Neural cell (in vitro differentiated cells): ENCODE measurements at regions not wholly inside any gene's neighbourhood (a gene's known extent, or its start where the extent isn't known, plus 50 kb on each side); places are given as distances from the start of the nearest gene placed in this dataset.

Source experiments
- H2AFZ ChIP-seq: fragments of 200-600, 300-800 bp; sonication (generic), shearing (Covaris generic); 2 replicates; pipeline ENCODE4 v1.6.0; 2014; ENCODE audit warnings: low read depth, mild to moderate bottlenecking, antibody characterized with exemption, low read length, moderate library complexity
- H3F3A ChIP-seq: fragments of 200-600 bp; shearing (Covaris generic); 2 replicates; pipeline ENCODE4 v1.6.1; 2016; ENCODE audit warnings: mild to moderate bottlenecking, moderate library complexity, mixed read lengths, antibody characterized with exemption, low read length; ENCODE audit not compliant: insufficient read depth, poor library complexity, severe bottlenecking
- H3K27ac ChIP-seq: fragments of 200-600, 300-800 bp; sonication (generic), shearing (Covaris generic); 2 replicates; pipeline ENCODE4 v1.5.1; 2014; ENCODE audit warnings: mild to moderate bottlenecking, low read length, moderate library complexity
- H3K27me3 ChIP-seq: fragments of 300-800, 200-600 bp; sonication (generic), shearing (Covaris generic); 2 replicates; pipeline ENCODE4 v1.6.0; 2014; ENCODE audit warnings: mild to moderate bottlenecking, low read depth, low read length, moderate library complexity; ENCODE audit not compliant: insufficient read depth
- H3K36me3 ChIP-seq: fragments of 300-800, 200-600 bp; sonication (generic), shearing (Covaris generic); 2 replicates; pipeline ENCODE4 v1.5.1; 2014; ENCODE audit warnings: mild to moderate bottlenecking, antibody characterized with exemption, low read length, moderate library complexity; ENCODE audit not compliant: insufficient read depth
- H3K4me2 ChIP-seq: fragments of 300-800, 200-600 bp; sonication (generic), shearing (Covaris generic); 2 replicates; pipeline ENCODE4 v1.6.0; 2014; ENCODE audit warnings: mild to moderate bottlenecking, low read length
- H3K4me3 ChIP-seq: fragments of 300-800, 200-600 bp; sonication (generic), shearing (Covaris generic); 2 replicates; pipeline ENCODE4 v1.5.1; 2014; ENCODE audit warnings: mild to moderate bottlenecking, low read length, moderate library complexity
- H3K79me2 ChIP-seq: fragments of 200-600 bp; shearing (Covaris generic); replicated peaks from 2 replicates; pipeline ENCODE4 v1.6.0; 2014; ENCODE audit warnings: mild to moderate bottlenecking, low read length, moderate library complexity; ENCODE audit not compliant: insufficient read depth
- H3K9ac ChIP-seq: fragments of 300-800, 200-600 bp; sonication (generic), shearing (Covaris generic); 2 replicates; pipeline ENCODE4 v1.6.1; 2016; ENCODE audit warnings: mild to moderate bottlenecking, low read length, mixed read lengths
- H3K9me2 ChIP-seq: fragments of 200-600 bp; shearing (Covaris generic); 2 replicates; pipeline ENCODE4 v1.6.1; 2016; ENCODE audit warnings: mild to moderate bottlenecking, low read length, mixed read lengths; ENCODE audit not compliant: insufficient read depth
- H3K9me3 ChIP-seq: fragments of 200-600, 300-800 bp; sonication (generic), shearing (Covaris generic); 2 replicates; pipeline ENCODE4 v1.6.1; 2016; ENCODE audit warnings: mild to moderate bottlenecking, mixed run types, low read length, moderate library complexity, mixed read lengths
- H4K20me1 ChIP-seq: fragments of 200-600 bp; shearing (Covaris generic); 2 replicates; pipeline ENCODE4 v1.6.1; 2016; ENCODE audit warnings: mild to moderate bottlenecking, mixed run types; ENCODE audit not compliant: insufficient read depth
- EP300 ChIP-seq: fragments of 450-650 bp; conservative IDR thresholded peaks from 2 replicates; pipeline ENCODE4 v1.6.1; 2014; ENCODE audit warnings: antibody characterized with exemption, mild to moderate bottlenecking, moderate library complexity; ENCODE audit not compliant: poor library complexity, severe bottlenecking
- EZH2 ChIP-seq: fragments of 200-600, 300-800 bp; shearing (Covaris generic), sonication (generic); IDR thresholded peaks from 2 replicates; pipeline ENCODE4 v1.6.1; 2014; ENCODE audit warnings: antibody characterized with exemption, low read length, borderline replicate concordance, mild to moderate bottlenecking; ENCODE audit not compliant: insufficient read depth, poor library complexity, severe bottlenecking
- MXI1 ChIP-seq: fragments of 450-650 bp; conservative IDR thresholded peaks from 2 replicates; pipeline ENCODE4 v1.6.1; 2014; ENCODE audit warnings: antibody characterized with exemption, mild to moderate bottlenecking; ENCODE audit not compliant: poor library complexity, severe bottlenecking
- POLR2AphosphoS5 ChIP-seq: IDR thresholded peaks from 2 replicates; pipeline ENCODE4 v1.6.1; 2012
- RAD21 ChIP-seq: fragments of 450-650 bp; conservative IDR thresholded peaks from 2 replicates; pipeline ENCODE4 v1.6.1; 2014; ENCODE audit warnings: antibody characterized with exemption, mild to moderate bottlenecking, moderate library complexity
- SMC3 ChIP-seq: fragments of 450-650 bp; conservative IDR thresholded peaks from 2 replicates; pipeline ENCODE4 v1.6.1; 2014; ENCODE audit warnings: antibody characterized with exemption, mild to moderate bottlenecking, moderate library complexity; ENCODE audit not compliant: poor library complexity
- TAF1 ChIP-seq: IDR thresholded peaks from 2 replicates; pipeline ENCODE4 v1.6.1; 2012; ENCODE audit warnings: low read depth
- TF ChIP-seq, protein P1 (sequence below): fragments of 450-650 bp; IDR thresholded peaks from 2 replicates; pipeline ENCODE4 v1.5.1; 2014; ENCODE audit warnings: antibody characterized with exemption, mild to moderate bottlenecking, moderate library complexity; ENCODE audit not compliant: poor library complexity, severe bottlenecking
- TF ChIP-seq, protein P2 (sequence below): IDR thresholded peaks from 2 replicates; pipeline ENCODE4 v1.6.1; 2012; ENCODE audit warnings: borderline replicate concordance

DNA sequence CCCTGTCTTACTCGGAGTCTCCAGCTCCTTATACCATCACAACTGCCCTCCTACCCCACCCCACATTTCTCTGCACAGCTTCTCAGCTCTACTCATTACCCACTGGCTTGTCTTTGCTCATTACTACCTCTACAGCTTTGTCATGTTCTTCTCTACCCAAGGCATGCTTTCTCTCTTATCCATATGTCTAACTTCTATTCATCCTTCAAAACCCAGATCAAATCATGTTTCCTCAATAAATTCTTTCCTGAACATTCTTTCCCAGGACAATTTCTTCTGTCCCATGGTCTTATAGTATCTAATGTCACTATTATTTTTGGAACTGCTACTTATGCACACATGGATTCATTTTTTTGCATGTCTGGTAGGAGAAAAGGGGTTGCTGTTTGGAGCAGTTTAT, 231.4 kb downstream of the PTEN start:
- Histone ChIP-seq H2AFZ (no peak overlapping the region), H3K27ac (no peak overlapping the region), H3K4me2 (no peak overlapping the region), H3K79me2 (no peaks in the 10 kb centered on the region), H4K20me1 (no peaks in the 10 kb centered on the region), H3K9me2 (no peaks in the 10 kb centered on the region), H3K36me3 (no peaks in the 10 kb centered on the region), H3K27me3 (no peaks in the 10 kb centered on the region), H3K9me3 (no peaks in the 10 kb centered on the region), H3K9ac (no peak overlapping the region), H3F3A (no peaks in the 10 kb centered on the region), H3K4me3 (no peak overlapping the region)
- TF ChIP-seq TAF1, result no peak
- TF ChIP-seq POLR2AphosphoS5, result no peak
- TF ChIP-seq EP300, result no peak
- TF ChIP-seq MXI1, result no peak
- TF ChIP-seq SMC3, result no peak

DNA sequence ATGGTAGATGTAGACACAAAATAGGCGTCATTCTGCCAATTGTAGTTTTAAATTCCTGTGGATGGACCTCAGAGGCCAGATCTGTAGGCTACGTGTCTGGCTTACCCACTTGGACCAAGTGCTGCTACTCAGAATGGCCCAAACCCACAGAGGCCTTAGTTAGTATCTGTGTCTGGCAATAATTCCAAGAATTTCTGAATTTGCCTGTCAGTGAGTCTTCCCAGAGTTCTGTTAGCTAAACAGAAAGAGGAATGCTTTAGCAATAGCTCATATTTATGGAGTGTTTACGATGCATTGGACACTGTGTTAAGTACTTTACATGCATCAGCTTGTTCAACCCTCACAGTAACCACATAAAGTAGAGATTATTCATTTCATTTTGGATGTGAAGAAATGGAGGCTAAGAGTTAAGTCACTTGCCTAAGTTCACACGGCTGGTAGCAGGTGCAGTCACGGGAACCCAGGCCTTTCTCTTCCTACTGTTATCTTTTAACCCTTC, 231.8 kb downstream of the PTEN start:
- Histone ChIP-seq H3K36me3 (no peaks in the 10 kb centered on the region), H3K9me3 (no peaks in the 10 kb centered on the region), H3K27me3 (no peaks in the 10 kb centered on the region), H4K20me1 (no peaks in the 10 kb centered on the region), H2AFZ (no peak overlapping the region), H3K27ac (no peak overlapping the region), H3K9ac (no peak overlapping the region), H3K79me2 (no peaks in the 10 kb centered on the region), H3K4me2 (no peak overlapping the region), H3K9me2 (no peaks in the 10 kb centered on the region), H3F3A (no peaks in the 10 kb centered on the region), H3K4me3 (no peak overlapping the region)
- TF ChIP-seq SMC3 (no peak), POLR2AphosphoS5 (no peak), EZH2 (no peak), MXI1 (no peak), EP300 (no peak)

DNA sequence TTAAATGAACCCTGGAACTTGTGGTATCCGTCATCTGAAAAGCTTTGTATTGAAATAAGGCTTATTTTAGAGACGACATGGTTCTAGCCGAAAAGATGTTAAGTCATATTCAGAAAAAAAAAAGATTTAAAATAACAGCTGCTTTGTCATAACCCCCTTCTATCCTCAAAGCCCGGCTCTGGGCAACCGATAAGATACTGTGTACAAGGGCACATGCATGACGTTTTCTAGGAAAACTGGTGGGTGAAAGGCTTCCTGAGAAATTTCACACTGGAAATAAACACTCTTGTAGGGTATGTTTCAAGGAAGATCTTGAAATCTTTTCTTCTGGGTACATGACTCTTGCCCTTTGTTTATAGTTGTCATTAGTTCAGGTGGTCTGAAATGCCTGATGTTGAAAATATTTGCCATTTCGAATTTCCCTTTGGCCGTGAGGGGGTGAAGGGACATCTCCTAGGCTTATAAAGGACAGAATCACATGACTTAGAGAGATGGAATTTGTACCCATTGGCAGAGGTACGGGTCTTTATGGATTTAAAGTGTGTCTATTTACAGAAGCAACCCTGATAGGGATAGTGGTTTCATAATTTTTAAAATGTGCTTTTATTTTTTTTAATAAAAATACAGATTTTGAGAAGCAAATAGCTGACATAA, 232.5 kb downstream of the PTEN start:
- no peaks in the 10 kb centered on the region for H3K79me2 ChIP-seq
- TF ChIP-seq EZH2 (no peak), EP300 (no peak), TAF1 (no peak), MXI1 (no peak), POLR2AphosphoS5 (no peak), RAD21 (no peak), SMC3 (no peak)
- TF ChIP-seq, protein P1, sequence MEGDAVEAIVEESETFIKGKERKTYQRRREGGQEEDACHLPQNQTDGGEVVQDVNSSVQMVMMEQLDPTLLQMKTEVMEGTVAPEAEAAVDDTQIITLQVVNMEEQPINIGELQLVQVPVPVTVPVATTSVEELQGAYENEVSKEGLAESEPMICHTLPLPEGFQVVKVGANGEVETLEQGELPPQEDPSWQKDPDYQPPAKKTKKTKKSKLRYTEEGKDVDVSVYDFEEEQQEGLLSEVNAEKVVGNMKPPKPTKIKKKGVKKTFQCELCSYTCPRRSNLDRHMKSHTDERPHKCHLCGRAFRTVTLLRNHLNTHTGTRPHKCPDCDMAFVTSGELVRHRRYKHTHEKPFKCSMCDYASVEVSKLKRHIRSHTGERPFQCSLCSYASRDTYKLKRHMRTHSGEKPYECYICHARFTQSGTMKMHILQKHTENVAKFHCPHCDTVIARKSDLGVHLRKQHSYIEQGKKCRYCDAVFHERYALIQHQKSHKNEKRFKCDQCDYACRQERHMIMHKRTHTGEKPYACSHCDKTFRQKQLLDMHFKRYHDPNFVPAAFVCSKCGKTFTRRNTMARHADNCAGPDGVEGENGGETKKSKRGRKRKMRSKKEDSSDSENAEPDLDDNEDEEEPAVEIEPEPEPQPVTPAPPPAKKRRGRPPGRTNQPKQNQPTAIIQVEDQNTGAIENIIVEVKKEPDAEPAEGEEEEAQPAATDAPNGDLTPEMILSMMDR, result no peak
- TF ChIP-seq, protein P2, sequence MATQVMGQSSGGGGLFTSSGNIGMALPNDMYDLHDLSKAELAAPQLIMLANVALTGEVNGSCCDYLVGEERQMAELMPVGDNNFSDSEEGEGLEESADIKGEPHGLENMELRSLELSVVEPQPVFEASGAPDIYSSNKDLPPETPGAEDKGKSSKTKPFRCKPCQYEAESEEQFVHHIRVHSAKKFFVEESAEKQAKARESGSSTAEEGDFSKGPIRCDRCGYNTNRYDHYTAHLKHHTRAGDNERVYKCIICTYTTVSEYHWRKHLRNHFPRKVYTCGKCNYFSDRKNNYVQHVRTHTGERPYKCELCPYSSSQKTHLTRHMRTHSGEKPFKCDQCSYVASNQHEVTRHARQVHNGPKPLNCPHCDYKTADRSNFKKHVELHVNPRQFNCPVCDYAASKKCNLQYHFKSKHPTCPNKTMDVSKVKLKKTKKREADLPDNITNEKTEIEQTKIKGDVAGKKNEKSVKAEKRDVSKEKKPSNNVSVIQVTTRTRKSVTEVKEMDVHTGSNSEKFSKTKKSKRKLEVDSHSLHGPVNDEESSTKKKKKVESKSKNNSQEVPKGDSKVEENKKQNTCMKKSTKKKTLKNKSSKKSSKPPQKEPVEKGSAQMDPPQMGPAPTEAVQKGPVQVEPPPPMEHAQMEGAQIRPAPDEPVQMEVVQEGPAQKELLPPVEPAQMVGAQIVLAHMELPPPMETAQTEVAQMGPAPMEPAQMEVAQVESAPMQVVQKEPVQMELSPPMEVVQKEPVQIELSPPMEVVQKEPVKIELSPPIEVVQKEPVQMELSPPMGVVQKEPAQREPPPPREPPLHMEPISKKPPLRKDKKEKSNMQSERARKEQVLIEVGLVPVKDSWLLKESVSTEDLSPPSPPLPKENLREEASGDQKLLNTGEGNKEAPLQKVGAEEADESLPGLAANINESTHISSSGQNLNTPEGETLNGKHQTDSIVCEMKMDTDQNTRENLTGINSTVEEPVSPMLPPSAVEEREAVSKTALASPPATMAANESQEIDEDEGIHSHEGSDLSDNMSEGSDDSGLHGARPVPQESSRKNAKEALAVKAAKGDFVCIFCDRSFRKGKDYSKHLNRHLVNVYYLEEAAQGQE, result no peak
- no peaks in the 10 kb centered on the region for H3K27me3 ChIP-seq
- no peak overlapping the region for H3K27ac ChIP-seq
- H3K36me3 ChIP-seq, result no peaks in the 10 kb centered on the region
- H3K9me3 ChIP-seq, result no peaks in the 10 kb centered on the region
- H3K9ac ChIP-seq, result no peak overlapping the region
- no peak overlapping the region for H3K4me2 ChIP-seq
- no peaks in the 10 kb centered on the region for H4K20me1 ChIP-seq
- no peak overlapping the region for H2AFZ ChIP-seq
- H3F3A ChIP-seq, result no peaks in the 10 kb centered on the region
- no peaks in the 10 kb centered on the region for H3K9me2 ChIP-seq
- H3K4me3 ChIP-seq, result no peak overlapping the region
